GM12873 (cell line): ENCODE measurements at regions not wholly inside any gene's neighbourhood (a gene's known extent, or its start where the extent isn't known, plus 50 kb on each side); places are given as distances from the start of the nearest gene placed in this dataset.

Experiments
- CTCF ChIP-seq: IDR thresholded peaks from 2 replicates; pipeline ENCODE4 v1.5.1; 2012; ENCODE audit warnings: low read depth, mild to moderate bottlenecking, moderate library complexity, low read length, control low read depth; ENCODE audit not compliant: insufficient read depth; ENCODE audit errors: missing control alignments

GRCh38 chr9:107587191-107587963, 97.8 kb upstream of the KLF4 start:
- TF ChIP-seq CTCF, result no peak

- TF ChIP-seq CTCF, result no peak
Measured at GRCh38 chr9:107586493-107586892, 96.9 kb upstream of the KLF4 start.

GRCh38 chr9:107585465-107585864, 95.9 kb upstream of the KLF4 start:
- TF ChIP-seq CTCF, result no peak

GRCh38 chr9:107584944-107585343, 95.4 kb upstream of the KLF4 start:
- TF ChIP-seq CTCF, result no peak

- TF ChIP-seq CTCF, result no peak
Measured at GRCh38 chr9:107584186-107584585, 94.6 kb upstream of the KLF4 start.

- TF ChIP-seq CTCF, result no peak
Measured at GRCh38 chr9:107577140-107577776, 87.7 kb upstream of the KLF4 start.

- no peak for TF ChIP-seq CTCF
Measured at GRCh38 chr9:107571148-107571547, 81.6 kb upstream of the KLF4 start.
